ENCODE measurements at regions not wholly inside any gene's neighbourhood (a gene's known extent, or its start where the extent isn't known, plus 50 kb on each side); places are given as distances from the start of the nearest gene placed in this dataset.

- no peak overlapping the region for H3K4ac ChIP-seq (ENCODE audit: low read depth, low read length)
- no peaks in the 10 kb centered on the region for H4K20me1 ChIP-seq (ENCODE audit: control insufficient read depth, insufficient read depth, insufficient read length)
- H3K4me1 ChIP-seq (ENCODE audit: insufficient read depth, low read length), result no peaks in the 10 kb centered on the region
- no peak overlapping the region for H2BK120ac ChIP-seq (ENCODE audit: low read depth, low read length, poor library complexity, severe bottlenecking)
- no peak overlapping the region for H3K18ac ChIP-seq (ENCODE audit: insufficient read length, low read depth, low read length)
- H3K36me3 Mint-ChIP-seq (ENCODE audit: insufficient read depth in 1 of 3, low read depth in 3 of 3), result no peaks in the 10 kb centered on the region
- peak overlapping the region in 1 of 3 experiments; percentile 74; a peak in 1 of 7 replicates for H3K27ac Mint-ChIP-seq
- H3K9me3 ChIP-seq (ENCODE audit: control insufficient read depth, low read depth, low read length), result no peaks in the 10 kb centered on the region
- H4K8ac ChIP-seq (replicated peaks; ENCODE audit: insufficient read length, low read depth, low read length), result no peak overlapping the region
- no peaks in the 10 kb centered on the region for H3K27me3 ChIP-seq (ENCODE audit: insufficient read depth, low read length)
- no peak overlapping the region for H4K5ac ChIP-seq (ENCODE audit: insufficient read length, low read depth, low read length)
- no peak overlapping the region for H2BK20ac ChIP-seq (ENCODE audit: low read depth, low read length, poor library complexity, severe bottlenecking)
- no peaks in the 10 kb centered on the region for H3K9me3 Mint-ChIP-seq
- H2BK12ac ChIP-seq (ENCODE audit: insufficient read length, low read depth, low read length), result no peak overlapping the region
- H3K23ac ChIP-seq (ENCODE audit: insufficient read length, low read depth, low read length), result no peak overlapping the region
- no peak overlapping the region for H2AK5ac ChIP-seq (ENCODE audit: insufficient read length, low read length)
- no peak overlapping the region for H3K4me2 ChIP-seq (ENCODE audit: insufficient read depth, insufficient read length, low read length)
- H3K79me2 ChIP-seq (ENCODE audit: insufficient read depth, low read length), result no peaks in the 10 kb centered on the region
- no peak overlapping the region for H3T11ph ChIP-seq (ENCODE audit: low read length)
- no peak overlapping the region for H2BK5ac ChIP-seq (ENCODE audit: insufficient read length, low read length)
- H3K14ac ChIP-seq (ENCODE audit: insufficient read depth, low read length), result no peak overlapping the region
- H3K56ac ChIP-seq (ENCODE audit: insufficient read length, low read depth, low read length), result no peak overlapping the region
- H3K27ac ChIP-seq (ENCODE audit: insufficient read length, low read depth, low read length), result no peak overlapping the region
- H3K23me2 ChIP-seq (ENCODE audit: insufficient read length, low read depth, low read length, poor library complexity, severe bottlenecking), result no peaks in the 10 kb centered on the region
- peaks cover 3% of the 10 kb centered on the region for H3K27me3 Mint-ChIP-seq (ENCODE audit: low read depth)
- no peaks in the 10 kb centered on the region for H3K79me1 ChIP-seq (ENCODE audit: insufficient read depth, low read depth, low read length, poor library complexity, severe bottlenecking)
- H2AFZ ChIP-seq (ENCODE audit: low read length), result no peak overlapping the region
- H3K4me3 Mint-ChIP-seq, result no peak overlapping the region
- TF ChIP-seq CTCF (conservative IDR thresholded peaks at IDR 0.05), result no peak
- H3K9ac ChIP-seq (ENCODE audit: extremely low read depth, insufficient read length, low read length), result no peak overlapping the region
- no peak for DNase-seq
- H4K91ac ChIP-seq (ENCODE audit: insufficient read length, low read depth, low read length), result no peak overlapping the region
- WGBS (ENCODE audit: extremely low coverage, insufficient read length, low lambda C conversion rate), result no CpG with 5 or more reads among the region's 7 CpGs
- no peak overlapping the region for H2BK15ac ChIP-seq (ENCODE audit: low read depth, low read length)
- H3K4me1 Mint-ChIP-seq, result peaks cover 10 to 24% of the 10 kb centered on the region in 2 experiments
Measured at GRCh38 chr15:70490838-70491155, 272.6 kb downstream of the UACA start.
